ENCODE measurements at regions not wholly inside any gene's neighbourhood (a gene's known extent, or its start where the extent isn't known, plus 50 kb on each side); places are given as distances from the start of the nearest gene placed in this dataset.
"Not testable (repeated sequence)": the region's sequence is repeated elsewhere in the genome, so short reads cannot be mapped to it uniquely, and the experiment has no call there.

GRCh38 chr2:43146083-43146482, 80.3 kb downstream of the ZFP36L2 start:
- no peak for DNase-seq (ENCODE audit: low read depth in 2 of 2)

DNA sequence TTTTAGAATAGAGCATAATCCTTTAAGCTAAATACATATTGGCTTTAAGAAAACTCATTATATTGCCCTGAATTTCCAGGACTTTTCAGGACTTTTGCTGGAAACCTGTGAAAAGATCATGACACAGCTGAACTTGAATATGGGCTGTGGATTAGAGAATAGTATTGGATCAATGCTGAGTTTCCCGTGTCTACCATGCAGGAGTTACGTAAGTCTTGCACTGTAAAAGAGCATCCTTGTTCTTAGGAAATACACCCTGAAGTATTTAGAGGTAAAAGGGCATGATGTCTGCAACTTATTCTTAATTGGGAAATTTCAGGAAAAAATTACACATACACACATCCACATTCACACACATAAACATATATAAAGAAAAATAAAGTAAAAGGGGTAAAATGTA, 82.1 kb downstream of the ZFP36L2 start:
- no peak for DNase-seq (ENCODE audit: low read depth in 2 of 2)

DNA sequence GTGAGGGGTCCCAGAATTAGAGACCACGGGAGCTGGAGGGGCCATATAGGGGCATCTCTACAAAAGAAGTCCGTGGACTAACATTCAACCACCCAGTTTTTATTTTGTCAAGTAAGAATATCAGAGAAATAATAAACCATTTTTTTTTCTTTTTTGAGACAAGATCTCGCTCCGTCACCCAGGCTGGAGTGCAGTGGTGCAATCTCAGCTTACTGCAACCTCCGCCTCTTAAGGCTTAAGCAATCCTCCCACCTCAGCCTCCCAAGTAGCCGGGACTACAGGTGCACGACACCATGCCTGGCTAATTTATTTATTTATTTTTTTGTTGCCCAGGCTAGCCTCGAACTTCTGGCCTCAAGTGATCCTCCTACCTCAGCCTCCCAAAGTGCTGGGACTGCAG, 82.7 kb downstream of the ZFP36L2 start:
- DNase-seq (ENCODE audit: low read depth in 2 of 2): no peak

- no peak for DNase-seq (ENCODE audit: low read depth in 2 of 2)
Measured at GRCh38 chr2:43142921-43143438, 83.4 kb downstream of the ZFP36L2 start.

DNA sequence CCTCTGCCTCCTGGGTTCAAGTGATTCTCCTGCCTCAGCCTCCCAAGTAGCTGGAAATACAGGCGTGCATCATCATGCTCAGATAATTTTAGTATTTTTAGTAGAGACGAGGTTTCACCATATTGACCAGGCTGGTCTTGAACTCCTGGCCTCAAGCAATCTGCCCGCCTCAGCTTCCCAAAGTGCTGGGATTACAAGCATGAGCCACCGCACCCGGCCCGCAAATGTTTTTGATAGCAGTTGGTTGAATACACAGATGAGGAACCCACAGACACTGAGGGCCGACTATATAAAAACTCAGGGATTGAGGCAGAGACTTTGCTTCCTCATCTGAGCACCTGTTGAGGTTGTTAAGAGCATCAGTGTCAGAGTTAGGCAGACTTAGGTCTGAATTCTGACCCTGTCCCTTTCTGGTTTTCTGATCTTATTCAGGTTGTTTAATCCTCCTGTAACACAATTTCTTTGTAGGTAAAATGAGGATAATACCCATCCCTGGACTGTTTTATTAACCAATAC, 84.7 kb downstream of the ZFP36L2 start:
- not testable (repeated sequence) for DNase-seq (ENCODE audit: low read depth in 2 of 2)

DNA sequence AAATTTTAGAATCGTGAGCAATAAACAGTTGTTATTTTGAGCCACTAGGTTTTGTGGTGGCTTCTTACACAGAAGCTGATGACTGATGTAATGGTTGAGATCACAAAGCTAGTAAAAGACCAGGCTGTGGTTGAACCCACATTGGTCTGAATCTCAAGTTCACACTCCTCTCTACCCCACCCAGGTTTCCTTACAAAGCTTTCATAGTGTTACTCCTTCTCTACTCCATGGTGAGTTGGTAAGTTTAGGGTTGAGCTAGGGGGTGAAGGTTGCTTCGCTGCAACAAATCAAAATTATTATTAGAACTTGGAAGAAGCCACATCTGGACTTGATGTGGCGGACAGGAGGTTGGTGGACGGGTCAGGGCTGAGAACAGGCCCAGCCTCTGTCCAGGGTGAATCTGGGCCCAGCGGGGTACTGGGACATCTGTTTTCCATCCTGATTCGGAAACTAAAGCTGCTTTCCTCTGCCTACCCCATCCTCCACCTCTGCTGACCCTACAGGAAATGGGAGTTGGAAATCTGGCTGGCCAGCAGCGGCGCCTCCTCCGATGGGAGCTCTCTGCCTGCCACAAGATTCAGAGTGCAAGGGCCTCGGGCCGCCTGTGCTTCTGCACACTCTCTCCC, 86.3 kb downstream of the ZFP36L2 start:
- no peak for DNase-seq (ENCODE audit: low read depth in 2 of 2)

GRCh38 chr2:43139501-43139900, 86.9 kb downstream of the ZFP36L2 start:
- DNase-seq (ENCODE audit: low read depth in 2 of 2): no peak

DNA sequence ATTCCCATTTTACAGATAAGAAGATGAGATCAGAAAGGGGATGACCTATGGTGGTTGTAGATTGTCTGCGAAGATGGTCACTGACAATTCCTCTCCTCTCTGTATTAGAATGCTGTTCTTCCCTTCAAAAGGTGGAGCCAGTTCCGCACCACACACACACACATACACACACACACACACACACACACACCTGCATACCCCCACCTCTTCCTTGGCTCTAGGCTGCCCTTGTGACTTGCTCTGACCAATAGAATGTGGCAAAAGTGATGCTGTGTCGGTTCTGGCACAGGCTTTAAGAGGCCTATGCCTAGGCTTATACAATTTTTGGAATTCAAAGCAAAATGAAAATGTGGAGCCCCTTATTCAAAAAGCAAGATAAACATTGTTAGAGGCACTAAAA, 88.0 kb downstream of the ZFP36L2 start:
- no peak for DNase-seq (ENCODE audit: low read depth in 2 of 2)

DNA sequence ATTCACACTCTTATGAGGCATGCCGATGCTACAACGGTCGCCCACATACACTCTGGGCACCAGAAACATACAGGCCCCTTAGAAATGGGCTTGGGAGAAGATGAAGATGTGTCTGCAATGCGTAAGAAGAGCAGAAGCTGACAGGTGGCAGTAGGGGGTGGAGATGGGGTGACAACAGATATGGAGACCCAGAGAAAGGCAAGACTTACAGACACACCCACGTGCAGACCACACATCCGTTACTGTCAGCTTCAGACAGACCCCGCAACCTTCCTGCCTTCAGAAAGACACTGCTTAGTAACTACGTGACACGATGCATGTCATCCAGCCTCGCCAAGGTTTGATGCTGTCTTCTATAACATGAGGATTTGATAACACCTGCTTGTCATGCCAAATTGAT, 89.5 kb downstream of the ZFP36L2 start:
- DNase-seq (ENCODE audit: low read depth in 2 of 2): no peak

DNA sequence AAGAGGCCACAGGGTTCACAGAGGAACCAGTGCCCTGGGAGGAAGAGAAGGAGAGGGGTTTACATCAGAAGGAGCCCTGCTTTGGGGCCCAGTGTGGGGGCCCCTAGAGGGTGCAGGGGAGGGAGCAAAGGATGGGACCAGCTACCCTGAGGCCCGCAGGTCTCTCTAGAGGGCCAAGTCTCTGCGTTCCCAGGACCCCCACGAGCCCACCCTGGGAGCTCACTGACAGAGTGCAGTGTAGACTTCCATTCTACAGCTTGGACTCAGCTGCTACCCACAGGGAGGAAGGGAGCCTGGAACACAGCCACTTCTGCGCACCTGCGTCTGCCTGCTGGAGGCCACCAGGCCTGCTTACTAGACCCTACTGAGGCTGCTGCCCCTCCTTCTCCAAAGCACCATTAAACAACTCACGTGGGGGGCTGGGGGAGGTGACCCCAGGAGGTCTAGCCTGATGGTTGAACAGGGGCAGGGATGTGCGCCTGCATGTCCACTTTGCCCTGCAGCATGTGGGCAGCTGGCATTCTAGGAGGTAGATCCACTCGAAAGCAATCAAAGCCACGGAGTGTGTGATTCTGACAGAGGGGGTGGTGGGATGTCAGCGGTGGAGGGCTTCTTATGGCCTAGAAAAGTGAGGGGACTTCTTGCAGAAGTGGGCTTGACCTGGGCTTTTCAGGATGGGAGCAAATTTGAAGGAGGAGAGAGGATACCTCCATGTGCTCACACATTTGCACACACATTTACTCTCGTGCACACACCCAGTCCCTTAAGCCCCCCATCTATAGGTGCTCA, 90.2 kb downstream of the ZFP36L2 start:
- DNase-seq (ENCODE audit: low read depth in 2 of 2): no peak

DNA sequence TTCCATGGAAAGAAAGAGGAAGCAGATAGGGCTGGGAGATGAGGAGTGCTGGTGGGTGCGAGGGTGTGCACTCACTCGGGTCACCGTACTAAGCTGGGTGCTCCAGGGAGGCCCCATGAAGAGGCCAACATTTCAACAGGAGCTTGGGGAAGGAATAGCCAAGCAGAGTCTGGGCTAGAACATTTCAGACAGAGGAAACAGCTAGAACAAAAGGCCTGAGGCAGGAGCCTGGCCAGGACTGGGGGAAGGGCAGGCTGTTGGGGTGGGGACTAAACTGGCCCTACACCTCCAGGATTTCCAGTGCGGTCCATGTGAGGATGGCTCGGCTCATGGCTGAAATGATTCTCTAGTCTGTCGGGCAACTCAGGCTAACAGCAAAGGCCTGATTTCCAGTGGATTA, 90.8 kb downstream of the ZFP36L2 start:
- DNase-seq (ENCODE audit: low read depth in 2 of 2): no peak

- DNase-seq (ENCODE audit: low read depth in 2 of 2): no peak
Measured at GRCh38 chr2:43134571-43134889, 91.9 kb downstream of the ZFP36L2 start.

DNA sequence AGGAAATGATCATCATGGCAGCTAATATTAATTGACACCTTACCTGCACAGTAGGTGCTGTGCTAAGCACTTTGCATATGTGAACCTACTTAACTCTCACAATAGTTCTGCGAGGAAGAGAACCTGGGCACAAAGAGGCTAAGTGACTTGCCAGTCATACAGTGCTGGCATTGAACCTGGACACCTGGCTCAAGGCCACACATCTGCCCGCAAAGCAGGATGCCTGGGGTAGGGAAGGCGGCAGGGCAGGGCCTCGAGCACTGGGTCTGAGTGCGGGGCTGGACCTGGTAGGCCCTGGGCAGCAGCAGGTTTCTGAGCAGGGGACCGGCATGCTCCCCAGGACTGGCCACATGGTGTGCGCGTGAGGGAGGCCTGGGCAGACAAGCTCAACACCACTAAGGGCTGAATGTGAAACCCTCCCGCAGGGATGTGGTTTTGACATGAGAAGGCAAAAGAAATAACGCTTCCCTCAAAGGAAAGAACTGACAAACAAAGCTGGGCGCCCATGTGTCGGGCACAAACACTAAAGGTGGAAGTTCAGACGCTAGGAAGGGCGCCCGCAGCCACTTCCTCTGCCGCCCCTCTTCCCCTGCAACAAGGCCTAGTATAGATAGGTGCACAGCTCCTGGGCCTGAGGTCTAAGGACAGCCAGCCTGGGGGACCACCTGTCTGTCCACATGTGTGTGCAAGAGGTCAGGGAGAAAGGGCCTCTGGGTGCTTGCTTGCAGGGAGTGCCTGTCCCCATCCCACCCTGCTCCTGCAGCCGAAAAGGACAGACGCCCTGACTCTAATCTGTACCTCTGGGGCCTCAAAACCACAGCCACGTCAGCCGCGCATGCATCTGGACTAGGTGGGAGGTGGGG, 92.5 kb downstream of the ZFP36L2 start:
- no peak for DNase-seq (ENCODE audit: low read depth in 2 of 2)

GRCh38 chr2:43133336-43133707, 93.1 kb downstream of the ZFP36L2 start:
- no peak for DNase-seq (ENCODE audit: low read depth in 2 of 2)

- DNase-seq (ENCODE audit: low read depth in 2 of 2): no peak
Measured at GRCh38 chr2:43132683-43133301, 93.6 kb downstream of the ZFP36L2 start.

- DNase-seq (ENCODE audit: low read depth in 2 of 2): no peak
Measured at GRCh38 chr2:43131890-43132682, 94.3 kb downstream of the ZFP36L2 start.

DNA sequence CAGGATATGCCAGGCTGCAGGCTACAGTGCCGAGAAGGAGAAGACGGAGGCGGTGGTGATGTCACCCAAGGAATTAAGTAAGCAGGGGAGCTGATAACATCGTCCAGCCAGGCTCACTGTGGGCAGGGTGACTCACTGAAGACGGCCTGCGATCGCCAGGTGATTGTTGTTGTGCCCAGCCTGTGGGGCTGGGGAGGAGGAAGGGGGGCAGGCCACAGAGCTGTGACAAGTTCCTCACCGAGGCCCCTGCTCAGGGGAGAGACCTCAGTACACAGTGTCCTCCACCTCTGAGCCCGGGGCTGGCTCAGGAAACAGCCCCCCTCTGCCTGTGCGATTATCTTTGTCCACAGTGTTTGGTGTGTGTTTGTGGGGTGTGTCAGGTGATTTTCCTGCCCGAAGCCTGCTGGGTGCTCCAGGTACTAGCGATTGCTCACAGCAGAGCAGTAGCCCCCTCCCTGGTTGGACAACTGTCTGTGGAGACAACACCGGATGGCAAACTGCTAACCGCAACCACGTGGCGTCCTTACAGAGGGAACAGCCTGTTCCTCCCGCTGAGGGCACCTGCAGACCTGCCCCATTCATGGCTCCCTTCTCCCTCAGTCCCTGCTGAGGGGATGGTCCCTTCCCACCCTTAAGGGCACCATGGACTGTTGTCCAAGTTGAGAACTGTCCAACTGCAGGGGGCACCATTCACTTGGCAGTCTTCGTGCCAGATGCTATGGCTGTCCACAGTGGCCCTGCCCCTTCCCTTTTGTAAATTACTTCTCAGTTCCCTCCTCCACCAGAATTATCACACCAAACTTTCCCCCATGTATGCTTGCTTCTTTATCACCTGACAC, 95.1 kb downstream of the ZFP36L2 start:
- DNase-seq (ENCODE audit: low read depth in 2 of 2): peak in 1 of 2 experiments; percentile 29

- DNase-seq (ENCODE audit: low read depth in 2 of 2): no peak
Measured at GRCh38 chr2:43130548-43130875, 95.9 kb downstream of the ZFP36L2 start.

- no peak for DNase-seq (ENCODE audit: low read depth in 2 of 2)
Measured at GRCh38 chr2:43129676-43130547, 96.5 kb downstream of the ZFP36L2 start.

Data from fibroblast of skin of left biceps (primary cell).